Mesenchymal stem cell (in vitro differentiated cells and primary cell): ENCODE measurements at regions not wholly inside any gene's neighbourhood (a gene's known extent, or its start where the extent isn't known, plus 50 kb on each side); places are given as distances from the start of the nearest gene placed in this dataset.

Experiments
- DNase-seq: peaks from one replicate; pipeline ENCODE4 v3.0.0-alpha.2; 2013
- H2AFZ ChIP-seq: one replicate; pipeline ENCODE4 v1.6.1; 2013; ENCODE audit warnings: low read depth, mild to moderate bottlenecking, control low read depth, inconsistent platforms, low read length, moderate library complexity
- H2AK5ac ChIP-seq: 2 replicates; pipeline ENCODE4 v1.6.1; 2013; ENCODE audit warnings: low read length, moderate library complexity, mild to moderate bottlenecking, inconsistent platforms; ENCODE audit not compliant: severe bottlenecking
- H2BK120ac ChIP-seq: one replicate; pipeline ENCODE4 v1.6.1; 2013; ENCODE audit warnings: low read depth, mild to moderate bottlenecking, inconsistent platforms, low read length, moderate library complexity
- H2BK12ac ChIP-seq, 2 experiments: one replicate each; pipeline ENCODE4 v1.6.1; 2013; ENCODE audit warnings: inconsistent platforms in 2 of 2, low read length in 2 of 2, mild to moderate bottlenecking in 2 of 2, moderate library complexity in 2 of 2, control low read depth in 1 of 2
- H2BK15ac ChIP-seq: one replicate; pipeline ENCODE4 v1.6.1; 2013; ENCODE audit warnings: mild to moderate bottlenecking, low read depth, inconsistent platforms; ENCODE audit not compliant: poor library complexity, severe bottlenecking
- H2BK5ac ChIP-seq: 2 replicates; pipeline ENCODE4 v1.6.1; 2013; ENCODE audit warnings: low read depth, mild to moderate bottlenecking, low read length, control low read depth, inconsistent platforms; ENCODE audit not compliant: poor library complexity, severe bottlenecking
- H3K14ac ChIP-seq, 2 experiments: one replicate each; pipeline ENCODE4 v1.6.1; 2013; ENCODE audit warnings: inconsistent platforms in 2 of 2, low read length in 2 of 2, control low read depth in 1 of 2, mild to moderate bottlenecking in 1 of 2, moderate library complexity in 1 of 2
- H3K18ac ChIP-seq, 2 experiments: one replicate each; pipeline ENCODE4 v1.6.1; 2013; ENCODE audit warnings: inconsistent platforms in 2 of 2, low read length in 2 of 2, control low read depth in 1 of 2, low read depth in 1 of 2, mild to moderate bottlenecking in 1 of 2
- H3K23ac ChIP-seq, 2 experiments: one replicate each; pipeline ENCODE4 v1.6.1; 2013; ENCODE audit warnings: inconsistent platforms in 2 of 2, low read length in 2 of 2, mild to moderate bottlenecking in 2 of 2, moderate library complexity in 2 of 2, control low read depth in 1 of 2
- H3K27ac ChIP-seq: 2 replicates; pipeline ENCODE4 v1.5.1; 2013; ENCODE audit warnings: mild to moderate bottlenecking, moderate library complexity, low read length, control low read depth, inconsistent platforms; ENCODE audit not compliant: poor library complexity, severe bottlenecking
- H3K27me3 ChIP-seq, 2 experiments: 2 replicates each; pipeline versions ENCODE4 v1.6.1 to v1.7.0; 2013; ENCODE audit warnings: low read length in 2 of 2, mild to moderate bottlenecking in 2 of 2, moderate library complexity in 2 of 2, control low read depth in 1 of 2, inconsistent platforms in 1 of 2; ENCODE audit not compliant: control insufficient read depth in 1 of 2, insufficient read depth in 1 of 2
- H3K36me3 ChIP-seq, 2 experiments: 2 replicates each; pipeline versions ENCODE4 v1.6.1 to v1.7.0; 2013; ENCODE audit warnings: low read length in 2 of 2, control low read depth in 1 of 2, inconsistent platforms in 1 of 2, low read depth in 1 of 2, mild to moderate bottlenecking in 1 of 2; ENCODE audit not compliant: insufficient read depth in 2 of 2, control insufficient read depth in 1 of 2
- H3K4ac ChIP-seq, 2 experiments: one replicate each; pipeline ENCODE4 v1.6.1; 2013; ENCODE audit warnings: inconsistent platforms in 2 of 2, low read length in 2 of 2, mild to moderate bottlenecking in 2 of 2, moderate library complexity in 2 of 2, control low read depth in 1 of 2, low read depth in 1 of 2
- H3K4me1 ChIP-seq: 2 replicates; pipeline ENCODE4 v1.6.1; 2013; ENCODE audit warnings: low read depth, low read length, control low read depth; ENCODE audit not compliant: control insufficient read depth, insufficient read depth
- H3K4me2 ChIP-seq: 2 replicates; pipeline ENCODE4 v1.6.1; 2013; ENCODE audit warnings: low read length, mild to moderate bottlenecking, inconsistent platforms; ENCODE audit not compliant: poor library complexity, severe bottlenecking
- H3K4me3 ChIP-seq, 2 experiments: 2 replicates each; pipeline versions ENCODE4 v1.5.1 to v1.7.0; 2013; ENCODE audit warnings: low read length in 2 of 2, mild to moderate bottlenecking in 2 of 2, control low read depth in 1 of 2, low read depth in 1 of 2; ENCODE audit not compliant: insufficient read depth in 1 of 2
- H3K79me1 ChIP-seq: replicated peaks from 2 replicates; pipeline ENCODE4 v1.6.1; 2013; ENCODE audit warnings: mild to moderate bottlenecking, control low read depth, low read length, inconsistent platforms; ENCODE audit not compliant: poor library complexity, severe bottlenecking
- H3K9ac ChIP-seq: 2 replicates; pipeline ENCODE4 v1.7.0; 2013; ENCODE audit warnings: mild to moderate bottlenecking, low read length, moderate library complexity
- H3K9me3 ChIP-seq: 2 replicates; pipeline ENCODE4 v1.7.0; 2013; ENCODE audit warnings: mild to moderate bottlenecking, low read length; ENCODE audit not compliant: control insufficient read depth
- H4K8ac ChIP-seq: one replicate; pipeline ENCODE4 v1.6.1; 2013; ENCODE audit warnings: inconsistent platforms, mild to moderate bottlenecking, low read length, moderate library complexity
- H4K91ac ChIP-seq: one replicate; pipeline ENCODE4 v1.6.1; 2013; ENCODE audit warnings: mild to moderate bottlenecking, low read length, inconsistent platforms
- WGBS: methylation state at CpG from one replicate; pipeline ENCODE4 v1.1.7; 2013; ENCODE audit warnings: mixed read lengths; 5-methylcytosine and 5-hydroxymethylcytosine counted together

DNA sequence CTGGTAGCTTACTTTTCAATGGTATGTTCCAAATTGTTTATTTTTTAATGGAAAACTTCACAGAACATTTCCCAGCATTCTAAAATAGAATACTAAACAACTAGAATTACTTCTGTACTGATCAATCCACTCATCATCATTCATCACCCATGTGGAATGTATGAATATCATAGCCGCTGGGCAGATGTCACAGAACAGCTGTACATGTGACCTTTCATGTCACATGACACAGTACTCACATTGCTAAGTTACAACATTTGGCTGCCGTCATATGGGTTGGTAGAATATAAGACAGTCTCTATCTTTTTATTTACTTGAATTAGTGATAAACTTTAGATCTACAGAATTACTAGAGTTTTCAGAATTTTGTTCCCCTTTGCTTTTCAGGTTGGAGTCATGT lies 387.6 kb downstream of the ZEB2 start:
- H3K4me2 ChIP-seq = no peak overlapping the region
- H3K27ac ChIP-seq = no peak overlapping the region
- no peak overlapping the region for H2BK15ac ChIP-seq
- H3K79me1 ChIP-seq = no peaks in the 10 kb centered on the region
- no peak overlapping the region for H3K4ac ChIP-seq
- no peak overlapping the region for H4K91ac ChIP-seq
- no peak overlapping the region for H4K8ac ChIP-seq
- no peaks in the 10 kb centered on the region for H3K9me3 ChIP-seq
- DNase-seq = peak; percentile 71
- no peaks in the 10 kb centered on the region for H3K27me3 ChIP-seq
- H3K36me3 ChIP-seq = no peaks in the 10 kb centered on the region
- H3K4me1 ChIP-seq = no peaks in the 10 kb centered on the region
- no peak overlapping the region for H3K23ac ChIP-seq
- WGBS = 83% methylated on average over 1 of the region's 2 CpGs
- no peak overlapping the region for H3K4me3 ChIP-seq
- H2AK5ac ChIP-seq = no peak overlapping the region
- no peak overlapping the region for H3K18ac ChIP-seq
- no peak overlapping the region for H2BK120ac ChIP-seq
- H2BK5ac ChIP-seq = no peak overlapping the region
- no peak overlapping the region for H3K9ac ChIP-seq
- no peak overlapping the region for H3K14ac ChIP-seq
- no peak overlapping the region for H2BK12ac ChIP-seq
- no peak overlapping the region for H2AFZ ChIP-seq

DNA sequence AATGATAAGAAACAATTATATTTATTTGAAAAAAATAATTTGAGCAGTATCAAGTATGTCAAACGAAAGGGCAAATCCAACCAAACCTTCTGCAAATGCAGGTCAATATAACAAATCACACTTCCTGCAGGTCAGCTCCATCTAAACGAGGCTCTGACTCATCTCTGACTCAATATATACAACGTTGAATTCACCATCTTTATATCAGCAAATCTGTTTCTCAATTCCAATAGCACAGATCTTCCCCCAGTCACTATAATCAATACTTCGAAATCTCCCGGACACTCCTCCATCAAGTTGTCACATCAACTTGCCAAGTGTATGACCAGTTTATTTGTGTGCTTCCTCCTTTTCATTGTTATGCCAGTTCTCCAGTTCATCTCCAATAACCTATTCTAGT lies 388.9 kb downstream of the ZEB2 start:
- no peak overlapping the region for H3K9ac ChIP-seq
- H3K9me3 ChIP-seq = no peaks in the 10 kb centered on the region
- H3K18ac ChIP-seq = no peak overlapping the region
- no peak overlapping the region for H3K4me2 ChIP-seq
- no peak overlapping the region for H4K8ac ChIP-seq
- H2BK120ac ChIP-seq = no peak overlapping the region
- no peak overlapping the region for H2BK12ac ChIP-seq
- H2BK5ac ChIP-seq = no peak overlapping the region
- no peak overlapping the region for H3K4ac ChIP-seq
- H3K79me1 ChIP-seq = no peaks in the 10 kb centered on the region
- 41% methylated on average over 5 of the region's 5 CpGs for WGBS
- no peak overlapping the region for H2BK15ac ChIP-seq
- H3K23ac ChIP-seq = no peak overlapping the region
- DNase-seq = peak; percentile 66
- H2AK5ac ChIP-seq = no peak overlapping the region
- no peaks in the 10 kb centered on the region for H3K36me3 ChIP-seq
- no peak overlapping the region for H4K91ac ChIP-seq
- no peak overlapping the region for H3K4me3 ChIP-seq
- no peak overlapping the region for H3K14ac ChIP-seq
- H3K4me1 ChIP-seq = no peaks in the 10 kb centered on the region
- H2AFZ ChIP-seq = no peak overlapping the region
- H3K27me3 ChIP-seq = no peaks in the 10 kb centered on the region
- H3K27ac ChIP-seq = no peak overlapping the region

DNA sequence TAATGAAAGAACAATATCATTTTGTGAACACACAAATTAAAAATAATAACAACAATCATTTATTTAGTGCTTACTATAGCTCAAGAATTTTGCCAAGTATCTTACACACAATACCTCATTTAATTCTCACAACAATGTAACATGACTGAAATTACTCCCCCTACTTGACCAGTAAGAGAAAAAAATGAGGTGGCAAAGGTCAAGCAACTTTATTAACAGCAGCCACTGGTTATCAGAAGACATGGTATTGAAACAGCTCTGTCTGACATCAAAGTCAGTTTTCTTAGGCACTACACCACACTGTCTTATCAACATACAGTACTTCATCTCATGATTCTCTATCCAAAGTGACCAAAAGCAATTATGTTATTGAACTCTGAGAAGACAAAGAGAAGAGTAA lies 389.4 kb downstream of the ZEB2 start:
- H3K4me1 ChIP-seq = no peaks in the 10 kb centered on the region
- no peak overlapping the region for H3K27ac ChIP-seq

DNA sequence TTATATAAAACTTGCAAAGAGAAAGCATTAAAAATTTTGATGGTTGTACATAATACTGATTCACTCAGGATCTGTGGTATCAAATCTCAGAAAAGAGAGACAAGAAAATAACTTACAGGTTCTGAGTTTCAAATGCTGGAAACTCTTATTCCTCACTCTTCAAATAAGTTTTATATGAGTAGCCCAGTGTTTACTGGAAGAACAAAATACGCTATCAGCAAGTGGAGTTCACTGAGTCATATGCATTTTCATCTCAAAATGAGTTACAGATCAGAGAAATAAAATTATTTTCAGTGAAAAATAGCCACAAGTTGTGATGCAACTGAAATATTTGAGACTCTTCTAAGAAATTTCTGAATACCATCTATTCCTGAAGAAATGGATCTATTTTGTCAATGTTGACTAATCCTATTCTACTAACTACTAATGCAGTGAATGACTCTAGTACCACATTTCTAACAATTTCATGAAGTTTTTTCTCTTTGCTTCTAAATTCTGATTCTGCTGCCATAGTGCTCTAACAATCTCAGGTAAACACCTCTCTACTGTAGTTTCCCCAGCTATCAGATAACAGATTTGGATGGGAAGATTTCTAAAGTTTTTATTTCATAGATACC lies 391.7 kb downstream of the ZEB2 start:
- Histone ChIP-seq H3K14ac (no peak overlapping the region), H4K91ac (no peak overlapping the region), H3K9ac (no peak overlapping the region), H3K18ac (no peak overlapping the region), H3K23ac (no peak overlapping the region), H3K4me1 (no peaks in the 10 kb centered on the region), H2BK12ac (no peak overlapping the region), H3K27me3 (no peaks in the 10 kb centered on the region), H4K8ac (no peak overlapping the region), H3K79me1 (no peaks in the 10 kb centered on the region), H3K36me3 (no peaks in the 10 kb centered on the region), H3K4me2 (no peak overlapping the region), H3K4me3 (no peak overlapping the region), H2AFZ (no peak overlapping the region), H3K27ac (no peak overlapping the region), H2AK5ac (no peak overlapping the region), H3K4ac (no peak overlapping the region), H2BK5ac (no peak overlapping the region), H3K9me3 (no peaks in the 10 kb centered on the region), H2BK15ac (no peak overlapping the region), H2BK120ac (no peak overlapping the region)
- 100% methylated on average over 1 of the region's 1 CpG for WGBS
- no peak for DNase-seq

More for the DNA sequence above, 389.4 kb downstream of the ZEB2 start:
- no peak overlapping the region for H2AFZ ChIP-seq
- no peak overlapping the region for H2BK15ac ChIP-seq
- H3K4me3 ChIP-seq = no peak overlapping the region
- no peaks in the 10 kb centered on the region for H3K36me3 ChIP-seq
- no peak overlapping the region for H3K9ac ChIP-seq
- no peaks in the 10 kb centered on the region for H3K79me1 ChIP-seq
- H3K18ac ChIP-seq = no peak overlapping the region
- no peak overlapping the region for H4K8ac ChIP-seq
- no peaks in the 10 kb centered on the region for H3K9me3 ChIP-seq
- H3K14ac ChIP-seq = no peak overlapping the region
- H3K4me2 ChIP-seq = no peak overlapping the region
- no peak overlapping the region for H4K91ac ChIP-seq
- H2BK5ac ChIP-seq = no peak overlapping the region
- H2BK12ac ChIP-seq = no peak overlapping the region
- H2BK120ac ChIP-seq = no peak overlapping the region
- H3K27me3 ChIP-seq = no peaks in the 10 kb centered on the region
- DNase-seq = no peak
- no peak overlapping the region for H2AK5ac ChIP-seq
- H3K4ac ChIP-seq = no peak overlapping the region
- H3K23ac ChIP-seq = no peak overlapping the region
